Endothelial cell of umbilical vein (primary cell): ENCODE measurements at regions not wholly inside any gene's neighbourhood (a gene's known extent, or its start where the extent isn't known, plus 50 kb on each side); places are given as distances from the start of the nearest gene placed in this dataset.

Source experiments
- CTCF ChIP-seq, 2 donors: IDR thresholded peaks; 1 replicate in 1 of 2; 2 replicates in 1 of 2; pipeline ENCODE4 v1.5.1; 2011; ENCODE audit warnings: low read length in 2 of 2, mild to moderate bottlenecking in 2 of 2, moderate library complexity in 2 of 2, control low read depth in 1 of 2, inconsistent platforms in 1 of 2, low read depth in 1 of 2; ENCODE audit not compliant: insufficient read depth in 1 of 2; ENCODE audit errors: extremely low read depth in 1 of 2
- EZH2 ChIP-seq: IDR thresholded peaks from 2 replicates; pipeline ENCODE4 v1.6.1; 2012; ENCODE audit warnings: borderline replicate concordance, low read depth, mild to moderate bottlenecking, moderate library complexity, low read length, inconsistent platforms; ENCODE audit not compliant: severe bottlenecking
- FOS ChIP-seq: IDR thresholded peaks from 2 replicates; pipeline ENCODE4 v1.6.1; 2011; ENCODE audit warnings: mild to moderate bottlenecking, low read length, moderate library complexity, borderline replicate concordance; ENCODE audit not compliant: insufficient read depth
- JUN ChIP-seq: IDR thresholded peaks from 2 replicates; pipeline ENCODE4 v1.6.1; 2011; ENCODE audit warnings: borderline replicate concordance, low read depth; ENCODE audit not compliant: insufficient read length, insufficient read depth
- MAX ChIP-seq: IDR thresholded peaks from 2 replicates; pipeline ENCODE4 v1.6.1; 2011; ENCODE audit not compliant: insufficient read depth, insufficient read length
- MYC ChIP-seq: IDR thresholded peaks from one replicate; pipeline ENCODE4 v1.6.1; 2011; ENCODE audit warnings: mild to moderate bottlenecking, low read depth, low read length
- POLR2A ChIP-seq: IDR thresholded peaks from 2 replicates; pipeline ENCODE4 v1.6.1; 2012; ENCODE audit warnings: low read depth, mild to moderate bottlenecking, control low read depth, low read length
- POLR2AphosphoS5 ChIP-seq: IDR thresholded peaks from 2 replicates; pipeline ENCODE4 v1.6.1; 2012; ENCODE audit warnings: low read depth, mild to moderate bottlenecking, control low read depth, low read length, moderate library complexity; ENCODE audit not compliant: insufficient read depth

- no peak for TF ChIP-seq EZH2
- TF ChIP-seq CTCF (IDR thresholded peaks at IDR 0.05; ENCODE audit: extremely low read depth in 1 of 2, insufficient read depth in 1 of 2, low read depth in 1 of 2, low read length in 2 of 2) = no peak
- TF ChIP-seq POLR2A = no peak
- TF ChIP-seq MYC = no peak
- no peak for TF ChIP-seq POLR2AphosphoS5
- no peak for TF ChIP-seq FOS
- no peak for TF ChIP-seq MAX
- TF ChIP-seq JUN = no peak
Measured at GRCh38 chr10:130637089-130637676, 501.0 kb downstream of the GLRX3 start.
